ENCODE measurements at regions not wholly inside any gene's neighbourhood (a gene's known extent, or its start where the extent isn't known, plus 50 kb on each side); places are given as distances from the start of the nearest gene placed in this dataset.
"Not testable (repeated sequence)": the region's sequence is repeated elsewhere in the genome, so short reads cannot be mapped to it uniquely, and the experiment has no call there.

GRCh38 chr16:88325976-88326375 is 56.8 kb upstream of the ZNF469 start:
- no peak for DNase-seq

GRCh38 chr16:88326611-88327485 is 55.9 kb upstream of the ZNF469 start:
- no peak for DNase-seq

DNA sequence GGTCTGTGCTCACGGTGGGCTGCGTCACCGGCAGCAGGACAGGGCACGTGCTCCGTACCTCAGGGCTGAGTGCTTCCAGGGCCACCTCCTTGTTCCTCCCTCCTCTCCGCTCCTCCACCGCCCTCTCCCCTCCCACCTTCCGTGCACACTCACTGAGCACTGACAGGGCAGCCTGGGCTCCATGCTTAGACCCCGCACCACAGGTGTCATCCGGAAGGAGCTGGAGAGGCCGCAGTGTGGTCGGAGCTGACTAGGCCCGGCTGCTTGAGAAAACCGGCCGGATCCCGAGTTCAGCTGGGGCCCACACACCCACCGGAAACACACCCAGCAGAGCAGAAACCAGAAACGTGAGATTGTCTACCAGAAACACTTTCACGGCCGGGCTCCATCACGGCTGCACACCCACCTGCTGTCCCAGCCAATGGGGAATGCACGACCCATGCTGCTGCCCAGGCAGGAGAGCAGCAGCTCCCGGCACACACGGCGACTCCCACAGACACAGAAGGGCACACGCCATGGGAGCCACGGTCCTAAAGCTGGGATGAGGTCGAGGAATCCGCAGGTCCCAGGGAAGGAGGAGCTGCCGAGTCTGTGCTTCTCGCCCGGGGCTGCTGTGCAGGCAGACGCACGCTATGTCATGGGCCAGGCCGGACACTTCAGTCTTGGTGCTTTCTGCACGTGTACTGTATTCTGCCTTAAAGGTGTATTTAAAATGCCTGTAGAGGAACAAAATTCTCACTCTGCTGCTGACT is 55.0 kb upstream of the ZNF469 start:
- DNase-seq: no peak

- DNase-seq: no peak
These were observed 54.3 kb upstream of the ZNF469 start for GRCh38 chr16:88328313-88328980.

- DNase-seq: no peak
These were observed 52.7 kb upstream of the ZNF469 start for GRCh38 chr16:88329726-88330700.

DNA sequence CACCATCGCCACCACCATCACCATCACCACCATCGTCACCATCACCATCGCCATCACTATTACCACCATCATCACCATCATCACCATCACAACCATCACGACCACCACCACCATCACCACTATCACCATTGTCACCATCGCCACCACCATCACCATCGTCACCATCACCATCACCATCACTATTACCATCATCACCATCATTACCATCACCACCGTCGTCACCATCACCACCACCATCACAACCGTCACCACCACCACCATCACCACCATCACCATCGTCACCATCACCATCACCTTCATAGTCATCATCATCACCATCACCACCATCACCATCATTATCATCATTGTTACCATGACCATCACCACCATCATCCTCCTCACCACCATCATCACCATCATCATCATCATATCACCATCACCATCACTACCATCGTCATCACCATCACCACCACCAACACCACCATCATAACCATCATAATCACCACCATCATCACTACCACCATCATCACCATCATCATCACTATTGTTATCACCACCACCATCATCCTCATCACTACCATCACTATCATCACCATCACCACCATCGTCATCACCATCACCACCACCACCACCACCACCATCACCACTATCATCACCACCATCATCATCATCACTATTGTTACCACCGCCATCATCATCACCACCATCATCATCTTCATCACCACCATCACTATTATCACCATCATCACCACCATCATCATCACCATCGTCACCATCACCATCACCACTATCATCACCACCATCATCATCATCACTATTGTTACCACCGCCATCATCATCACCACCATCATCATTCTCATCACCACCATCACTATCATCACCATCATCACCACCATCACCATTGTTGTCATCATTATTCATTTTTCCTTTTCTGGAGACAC is 51.5 kb upstream of the ZNF469 start:
- no peak for DNase-seq

- DNase-seq: no peak
These were observed 50.5 kb upstream of the ZNF469 start for GRCh38 chr16:88331989-88332920.

DNA sequence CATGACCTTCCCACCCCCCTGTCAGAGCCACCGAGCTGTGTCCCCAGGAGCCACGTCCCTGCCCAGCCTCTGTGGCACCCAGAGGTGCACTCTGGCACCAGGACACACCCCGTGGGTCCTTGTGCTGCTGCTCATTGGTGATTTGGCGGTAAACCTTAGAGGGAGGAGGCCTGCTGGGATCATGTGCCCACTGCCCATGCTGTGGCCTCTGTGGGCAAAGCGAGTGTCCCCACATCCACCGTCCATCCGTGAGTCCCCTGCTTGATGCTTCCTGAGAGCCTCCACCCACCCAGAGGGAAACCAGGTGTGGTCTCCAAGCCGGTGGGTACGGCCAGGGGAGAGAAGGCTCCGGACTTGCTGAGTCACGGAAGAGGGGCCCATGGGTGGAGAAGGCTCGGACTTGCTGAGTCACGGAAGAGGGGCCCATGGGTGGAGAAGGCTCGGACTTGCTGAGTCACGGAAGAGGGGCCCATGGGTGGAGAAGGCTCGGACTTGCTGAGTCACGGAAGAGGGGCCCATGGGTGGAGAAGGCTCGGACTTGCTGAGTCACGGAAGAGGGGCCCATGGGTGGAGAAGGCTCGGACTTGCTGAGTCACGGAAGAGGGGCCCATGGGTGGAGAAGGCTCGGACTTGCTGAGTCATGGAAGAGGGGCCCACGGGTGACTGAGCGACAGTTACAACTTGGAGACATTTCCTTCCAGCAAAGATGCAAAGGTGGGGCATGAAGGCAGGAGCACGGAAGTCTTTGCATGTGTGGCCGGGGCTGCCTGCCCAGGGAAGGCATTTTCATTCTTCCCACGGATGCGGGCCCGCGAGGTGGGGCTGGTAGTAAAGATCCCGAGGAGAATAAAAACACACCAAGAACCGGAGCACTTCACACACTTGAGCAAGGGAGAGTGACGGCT is 49.6 kb upstream of the ZNF469 start:
- DNase-seq: not testable (repeated sequence)

Measured in DMS53 (cell line).